ENCODE measurements at regions not wholly inside any gene's neighbourhood (a gene's known extent, or its start where the extent isn't known, plus 50 kb on each side); places are given as distances from the start of the nearest gene placed in this dataset.

DNA sequence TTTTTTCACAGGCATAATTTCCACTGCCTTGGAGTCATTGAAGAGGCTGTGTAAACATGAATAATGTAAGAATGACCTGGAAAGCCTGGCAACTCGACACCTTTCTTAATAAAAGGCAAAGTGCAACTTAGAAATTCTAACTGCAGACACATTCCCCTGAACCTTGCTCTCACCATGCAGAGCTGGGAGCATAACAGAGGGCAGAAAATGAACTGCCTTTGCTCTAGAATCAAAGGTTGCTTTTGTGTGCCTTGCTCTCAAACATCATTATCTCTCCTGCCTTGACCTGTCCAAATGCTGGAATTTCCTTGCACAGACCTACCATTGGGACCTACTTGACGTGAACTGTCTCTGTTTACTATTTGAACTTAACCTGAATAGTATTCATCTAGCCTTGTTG, 462.0 kb upstream of the ZNF462 start:
- H2BK20ac ChIP-seq (ENCODE audit: low read length) = no peak overlapping the region
- H3K27me3 ChIP-seq (replicated peaks in 1 of 4; ENCODE audit: control insufficient read depth in 3 of 4, extremely low read depth in 1 of 4, insufficient read depth in 3 of 4, low read length in 3 of 4) = no peaks in the 10 kb centered on the region
- H2AK5ac ChIP-seq (ENCODE audit: low read depth, low read length) = no peak overlapping the region
- H3K14ac ChIP-seq (ENCODE audit: insufficient read length) = no peak overlapping the region
- H2BK120ac ChIP-seq (replicated peaks; ENCODE audit: low read depth, low read length) = no peak overlapping the region
- 85% methylated on average over 2 of the region's 2 CpGs; no CpG with 5 or more reads in 1 of the 2 experiments for WGBS, 2 experiments (ENCODE audit: extremely low coverage in 1 of 2, insufficient coverage in 1 of 2, insufficient read length in 1 of 2, insufficient replicate concordance in 2 of 2, low coverage in 1 of 2, low lambda C conversion rate in 2 of 2, missing lambda C conversion rate in 1 of 2)
- no peak overlapping the region for H2AFZ ChIP-seq (ENCODE audit: low read length)
- H3K18ac ChIP-seq (ENCODE audit: extremely low read depth, low read length) = no peak overlapping the region
- no peak overlapping the region for H4K91ac ChIP-seq (replicated peaks; ENCODE audit: insufficient read length, low read length)
- no peak overlapping the region for H3K23ac ChIP-seq (ENCODE audit: insufficient read length)
- no peaks in the 10 kb centered on the region for H3K36me3 ChIP-seq (ENCODE audit: control insufficient read depth in 2 of 4, insufficient read depth in 4 of 4, low read length in 3 of 4)
- H3K4me3 ChIP-seq (ENCODE audit: extremely low read depth in 1 of 4, insufficient read depth in 2 of 4, low read depth in 3 of 4, low read length in 4 of 4) = no peak overlapping the region
- H4K8ac ChIP-seq (ENCODE audit: extremely low read depth, insufficient read depth, low read length) = no peak overlapping the region
- H3K9ac ChIP-seq (replicated peaks in 1 of 4; ENCODE audit: extremely low read depth in 1 of 4, low read depth in 3 of 4, low read length in 3 of 4) = no peak overlapping the region
- H3K79me2 ChIP-seq (ENCODE audit: control insufficient read depth in 1 of 2, insufficient read depth in 2 of 2, low read length in 2 of 2) = no peaks in the 10 kb centered on the region
- H4K5ac ChIP-seq (ENCODE audit: insufficient read length, low read depth, low read length) = no peak overlapping the region
- no peak overlapping the region for H3K4me2 ChIP-seq (ENCODE audit: insufficient read depth in 1 of 2, low read depth in 2 of 2, low read length in 2 of 2)
- H3K27ac ChIP-seq (ENCODE audit: low read depth, low read length) = no peak overlapping the region
- no peak for FAIRE-seq
- no peak overlapping the region for H3K4ac ChIP-seq (replicated peaks; ENCODE audit: insufficient read length, low read depth, low read length)
- no peak for DNase-seq (ENCODE audit: low read depth in 1 of 2, low spot score in 2 of 2)
- TF ChIP-seq MAFK (IDR thresholded peaks at IDR 0.05; ENCODE audit: low read depth, low read length) = no peak
- no peak overlapping the region for H2BK15ac ChIP-seq (ENCODE audit: low read length)
- CTCF ChIA-PET (ENCODE audit: partially characterized antibody) = no interaction called here
- POLR2A ChIA-PET (ENCODE audit: partially characterized antibody) = no interaction called here
- no peaks in the 10 kb centered on the region for H3K79me1 ChIP-seq (ENCODE audit: low read depth, low read length)
- H2BK5ac ChIP-seq (ENCODE audit: low read depth, low read length) = no peak overlapping the region
- no peaks in the 10 kb centered on the region for H4K20me1 ChIP-seq (replicated peaks in 1 of 2; ENCODE audit: control insufficient read depth in 1 of 2, insufficient read depth in 2 of 2, low read length in 2 of 2)
- no peak overlapping the region for H2BK12ac ChIP-seq (ENCODE audit: low read depth, low read length)
- H3K4me1 ChIP-seq (replicated peaks in 1 of 4; ENCODE audit: control insufficient read depth in 3 of 4, insufficient read depth in 4 of 4, low read length in 3 of 4) = no peaks in the 10 kb centered on the region
- H3K9me3 ChIP-seq (ENCODE audit: insufficient read depth in 2 of 2, low read depth in 1 of 2, low read length in 1 of 2) = no peaks in the 10 kb centered on the region; a peak in 1 of 4 replicates
- H3K56ac ChIP-seq (replicated peaks; ENCODE audit: insufficient read length, low read depth, low read length) = no peak overlapping the region
- no peaks in the 10 kb centered on the region for H3K23me2 ChIP-seq (ENCODE audit: low read depth, low read length)

All from H1 (cell line).